ENCODE measurements at regions not wholly inside any gene's neighbourhood (a gene's known extent, or its start where the extent isn't known, plus 50 kb on each side); places are given as distances from the start of the nearest gene placed in this dataset.

DNA sequence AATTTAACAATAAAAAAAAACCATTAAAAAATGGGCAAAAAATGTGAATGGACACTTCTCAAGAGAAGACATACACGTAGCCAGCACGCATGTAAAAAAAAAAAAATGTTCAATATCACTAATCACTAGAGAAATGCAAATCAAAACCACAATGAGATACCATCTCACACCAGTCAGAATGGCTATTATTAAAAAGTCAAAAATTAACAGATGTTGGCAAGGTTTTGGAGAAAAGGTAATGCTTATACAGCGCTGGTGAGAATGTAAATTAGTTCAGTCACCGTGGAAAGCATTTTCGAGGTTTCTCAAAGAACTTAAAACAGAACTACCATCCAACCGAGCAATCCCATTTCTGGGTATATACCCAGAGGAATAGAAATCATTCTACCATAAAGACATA is 1091.5 kb upstream of the B3GALT2 start:
- no peak overlapping the region for H3K9ac ChIP-seq (ENCODE audit: low read depth in 1 of 3, low read length in 3 of 3)
- no peak overlapping the region for H3K27ac ChIP-seq (ENCODE audit: low read depth, low read length)
- H3K4me1 ChIP-seq (ENCODE audit: control insufficient read depth in 3 of 3, insufficient read depth in 3 of 3, low read length in 3 of 3): no peaks in the 10 kb centered on the region
- no peaks in the 10 kb centered on the region for H3K36me3 ChIP-seq (ENCODE audit: control insufficient read depth in 3 of 3, insufficient read depth in 3 of 3, low read length in 3 of 3)
- H3K9me3 ChIP-seq (ENCODE audit: control insufficient read depth in 3 of 3, low read length in 3 of 3): no peaks in the 10 kb centered on the region
- H3K4me3 ChIP-seq (ENCODE audit: low read length in 3 of 3): no peak overlapping the region
- no peaks in the 10 kb centered on the region for H3K27me3 ChIP-seq (ENCODE audit: control insufficient read depth in 3 of 3, insufficient read depth in 3 of 3, low read length in 3 of 3)

DNA sequence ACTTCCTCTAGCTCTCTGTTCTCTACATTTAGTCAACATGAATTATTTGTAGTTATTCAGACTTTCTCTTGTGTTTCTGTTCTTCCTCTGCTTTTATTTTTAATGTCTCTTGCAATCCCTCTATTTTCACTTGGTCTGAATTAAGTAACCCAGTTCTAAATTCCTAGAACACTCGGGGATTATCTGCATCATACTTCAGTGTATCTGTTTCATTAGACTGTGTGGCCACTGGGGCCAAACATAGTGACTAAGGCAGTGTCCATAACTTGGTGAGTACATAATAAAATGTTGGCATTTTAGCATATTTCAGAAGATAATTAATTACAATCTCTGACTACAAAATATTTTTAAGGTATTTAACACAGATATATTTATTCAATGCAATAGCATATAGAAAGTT is 1087.2 kb upstream of the B3GALT2 start:
- Histone ChIP-seq H3K9ac (ENCODE audit: low read depth in 1 of 3, low read length in 3 of 3) (no peak overlapping the region), H3K4me3 (ENCODE audit: low read length in 3 of 3) (no peak overlapping the region), H3K36me3 (ENCODE audit: control insufficient read depth in 3 of 3, insufficient read depth in 3 of 3, low read length in 3 of 3) (no peaks in the 10 kb centered on the region), H3K9me3 (ENCODE audit: control insufficient read depth in 3 of 3, low read length in 3 of 3) (no peaks in the 10 kb centered on the region), H3K27ac (ENCODE audit: low read depth, low read length) (no peak overlapping the region), H3K4me1 (ENCODE audit: control insufficient read depth in 3 of 3, insufficient read depth in 3 of 3, low read length in 3 of 3) (no peaks in the 10 kb centered on the region), H3K27me3 (ENCODE audit: control insufficient read depth in 3 of 3, insufficient read depth in 3 of 3, low read length in 3 of 3) (no peaks in the 10 kb centered on the region)

DNA sequence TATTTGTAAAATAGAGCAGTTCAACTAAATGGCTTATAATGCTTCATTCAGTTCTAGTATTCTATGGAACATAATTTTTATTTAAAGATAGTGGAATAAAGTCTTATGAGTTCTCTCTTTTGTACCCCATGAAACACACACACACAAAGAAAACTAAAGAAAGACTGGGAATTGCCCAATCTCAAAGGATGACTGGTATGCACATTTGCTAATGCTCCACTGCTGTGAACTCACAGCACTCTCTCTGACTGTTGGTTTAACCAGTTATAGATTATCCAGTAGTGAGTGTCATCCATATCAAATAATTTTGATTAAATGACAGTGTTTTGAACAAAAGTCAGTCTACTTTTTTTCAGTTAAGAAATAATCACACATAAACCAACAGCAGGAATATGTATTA is 1082.4 kb upstream of the B3GALT2 start:
- H3K4me1 ChIP-seq (ENCODE audit: control insufficient read depth in 3 of 3, insufficient read depth in 3 of 3, low read length in 3 of 3): no peaks in the 10 kb centered on the region
- no peak overlapping the region for H3K27ac ChIP-seq (ENCODE audit: low read depth, low read length)
- H3K27me3 ChIP-seq (ENCODE audit: control insufficient read depth in 3 of 3, insufficient read depth in 3 of 3, low read length in 3 of 3): no peaks in the 10 kb centered on the region
- H3K36me3 ChIP-seq (ENCODE audit: control insufficient read depth in 3 of 3, insufficient read depth in 3 of 3, low read length in 3 of 3): no peaks in the 10 kb centered on the region
- H3K9ac ChIP-seq (ENCODE audit: low read depth in 1 of 3, low read length in 3 of 3): no peak overlapping the region
- H3K4me3 ChIP-seq (ENCODE audit: low read length in 3 of 3): no peak overlapping the region
- H3K9me3 ChIP-seq (ENCODE audit: control insufficient read depth in 3 of 3, low read length in 3 of 3): no peaks in the 10 kb centered on the region

DNA sequence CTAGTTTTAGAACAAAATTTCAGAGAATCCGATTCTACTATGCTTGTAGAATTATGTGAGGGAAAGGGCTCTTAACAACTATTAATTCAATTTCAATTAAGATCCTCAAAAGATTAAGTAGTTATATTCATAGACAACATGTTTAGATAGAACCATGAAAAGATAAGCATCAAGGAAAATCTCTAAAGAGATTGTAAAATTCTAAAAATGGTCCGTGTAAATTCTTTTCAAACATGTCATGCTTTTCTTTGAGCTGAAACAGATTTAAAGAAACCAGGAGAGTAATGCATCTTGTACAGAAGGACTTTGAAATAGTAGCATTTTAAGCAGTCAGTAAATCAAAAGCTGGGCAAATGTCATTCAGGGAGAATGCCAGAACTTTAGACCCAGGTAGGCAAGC is 1080.6 kb upstream of the B3GALT2 start:
- no peaks in the 10 kb centered on the region for H3K27me3 ChIP-seq (ENCODE audit: control insufficient read depth in 3 of 3, insufficient read depth in 3 of 3, low read length in 3 of 3)
- H3K9ac ChIP-seq (ENCODE audit: low read depth in 1 of 3, low read length in 3 of 3): no peak overlapping the region
- no peaks in the 10 kb centered on the region for H3K9me3 ChIP-seq (ENCODE audit: control insufficient read depth in 3 of 3, low read length in 3 of 3)
- H3K4me3 ChIP-seq (ENCODE audit: low read length in 3 of 3): no peak overlapping the region
- H3K36me3 ChIP-seq (ENCODE audit: control insufficient read depth in 3 of 3, insufficient read depth in 3 of 3, low read length in 3 of 3): no peaks in the 10 kb centered on the region
- no peak overlapping the region for H3K27ac ChIP-seq (ENCODE audit: low read depth, low read length)
- no peaks in the 10 kb centered on the region for H3K4me1 ChIP-seq (ENCODE audit: control insufficient read depth in 3 of 3, insufficient read depth in 3 of 3, low read length in 3 of 3)

DNA sequence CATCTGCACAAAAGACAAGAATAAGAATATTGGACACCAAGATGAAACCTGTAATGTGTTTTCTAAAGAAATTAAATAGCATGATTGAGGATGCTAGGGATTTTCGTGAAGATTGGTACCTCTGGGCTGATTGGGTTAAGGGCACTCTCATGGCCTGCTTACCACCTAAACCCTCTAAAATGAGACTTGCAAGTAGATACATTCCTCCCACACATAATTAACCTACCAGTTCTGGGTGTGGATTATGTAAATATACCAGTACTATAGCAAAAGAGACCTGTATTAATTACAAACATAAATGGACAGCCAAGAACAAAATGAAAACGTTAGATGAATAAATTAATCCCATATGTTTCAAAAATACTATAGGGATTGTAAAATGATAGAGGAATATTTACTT is 1069.6 kb upstream of the B3GALT2 start:
- Histone ChIP-seq H3K27ac (ENCODE audit: low read depth, low read length) (no peak overlapping the region), H3K36me3 (ENCODE audit: control insufficient read depth in 3 of 3, insufficient read depth in 3 of 3, low read length in 3 of 3) (no peaks in the 10 kb centered on the region), H3K9me3 (ENCODE audit: control insufficient read depth in 3 of 3, low read length in 3 of 3) (no peaks in the 10 kb centered on the region), H3K9ac (ENCODE audit: low read depth in 1 of 3, low read length in 3 of 3) (no peak overlapping the region), H3K27me3 (ENCODE audit: control insufficient read depth in 3 of 3, insufficient read depth in 3 of 3, low read length in 3 of 3) (no peaks in the 10 kb centered on the region), H3K4me3 (ENCODE audit: low read length in 3 of 3) (no peak overlapping the region), H3K4me1 (ENCODE audit: control insufficient read depth in 3 of 3, insufficient read depth in 3 of 3, low read length in 3 of 3) (no peaks in the 10 kb centered on the region)

DNA sequence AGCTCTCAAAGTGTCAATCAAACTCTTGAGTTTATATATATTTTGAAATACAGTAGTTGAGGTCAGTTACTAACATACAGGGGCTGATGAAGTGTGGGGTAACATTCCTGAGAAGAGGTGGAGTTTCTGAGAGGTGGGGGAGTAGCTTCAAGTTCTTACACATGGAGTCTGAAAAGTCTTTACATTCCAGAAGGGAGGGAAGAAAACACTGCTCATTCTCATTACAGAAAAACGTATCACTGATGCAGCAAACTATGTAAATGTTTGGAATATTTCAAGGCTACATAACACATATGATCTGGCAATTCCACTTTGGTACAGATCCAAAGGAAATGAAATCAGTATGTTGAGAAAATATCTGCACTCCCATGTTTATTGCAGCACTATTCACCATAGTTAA is 1065.8 kb upstream of the B3GALT2 start:
- Histone ChIP-seq H3K9me3 (ENCODE audit: control insufficient read depth in 3 of 3, low read length in 3 of 3) (no peaks in the 10 kb centered on the region), H3K4me3 (ENCODE audit: low read length in 3 of 3) (no peak overlapping the region), H3K9ac (ENCODE audit: low read depth in 1 of 3, low read length in 3 of 3) (no peak overlapping the region), H3K4me1 (ENCODE audit: control insufficient read depth in 3 of 3, insufficient read depth in 3 of 3, low read length in 3 of 3) (no peaks in the 10 kb centered on the region), H3K27me3 (ENCODE audit: control insufficient read depth in 3 of 3, insufficient read depth in 3 of 3, low read length in 3 of 3) (no peaks in the 10 kb centered on the region), H3K36me3 (ENCODE audit: control insufficient read depth in 3 of 3, insufficient read depth in 3 of 3, low read length in 3 of 3) (no peaks in the 10 kb centered on the region), H3K27ac (ENCODE audit: low read depth, low read length) (no peak overlapping the region)

DNA sequence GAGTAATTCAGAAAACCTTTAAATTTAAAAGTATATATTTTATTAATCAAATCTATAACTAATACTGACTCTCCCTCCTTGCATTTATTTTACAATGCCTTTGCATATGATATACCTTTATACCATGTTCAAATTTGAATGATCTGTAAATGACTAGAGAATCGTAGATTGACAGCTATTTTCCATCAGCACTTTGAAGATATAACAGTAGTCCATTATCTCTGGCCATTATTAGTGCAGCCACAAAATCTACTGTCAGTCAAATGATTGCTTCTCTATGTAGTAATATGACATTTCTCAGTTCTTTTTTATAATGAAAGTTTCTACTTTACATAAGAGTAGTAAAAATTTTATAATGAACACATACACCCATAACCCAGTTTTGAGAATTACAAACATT is 1054.8 kb upstream of the B3GALT2 start:
- Histone ChIP-seq H3K27me3 (ENCODE audit: control insufficient read depth in 3 of 3, insufficient read depth in 3 of 3, low read length in 3 of 3) (no peaks in the 10 kb centered on the region), H3K4me1 (ENCODE audit: control insufficient read depth in 3 of 3, insufficient read depth in 3 of 3, low read length in 3 of 3) (no peaks in the 10 kb centered on the region), H3K36me3 (ENCODE audit: control insufficient read depth in 3 of 3, insufficient read depth in 3 of 3, low read length in 3 of 3) (no peaks in the 10 kb centered on the region), H3K4me3 (ENCODE audit: low read length in 3 of 3) (no peak overlapping the region), H3K27ac (ENCODE audit: low read depth, low read length) (no peak overlapping the region), H3K9me3 (ENCODE audit: control insufficient read depth in 3 of 3, low read length in 3 of 3) (no peaks in the 10 kb centered on the region), H3K9ac (ENCODE audit: low read depth in 1 of 3, low read length in 3 of 3) (no peak overlapping the region)

DNA sequence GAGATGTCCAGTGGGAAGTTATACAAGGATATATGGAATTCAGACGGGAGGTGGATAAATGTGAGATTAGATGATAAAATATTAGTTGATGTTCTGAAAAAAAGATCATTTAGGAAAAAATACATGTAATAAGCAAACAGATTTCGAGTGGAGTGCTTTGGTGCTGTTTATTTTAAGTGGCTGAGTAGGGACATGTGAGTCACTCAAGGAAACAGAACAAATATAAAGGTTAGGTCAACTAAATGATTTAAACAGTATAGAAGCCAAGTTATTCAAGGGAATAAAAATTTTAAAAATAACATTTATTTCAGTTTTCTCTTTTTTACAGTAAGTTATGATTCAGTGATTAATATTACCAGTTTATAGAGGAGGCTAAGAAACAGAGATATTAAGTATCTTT is 1046.7 kb upstream of the B3GALT2 start:
- no peaks in the 10 kb centered on the region for H3K9me3 ChIP-seq (ENCODE audit: control insufficient read depth in 3 of 3, low read length in 3 of 3)
- no peaks in the 10 kb centered on the region for H3K27me3 ChIP-seq (ENCODE audit: control insufficient read depth in 3 of 3, insufficient read depth in 3 of 3, low read length in 3 of 3)
- H3K4me3 ChIP-seq (ENCODE audit: low read length in 3 of 3): no peak overlapping the region
- no peaks in the 10 kb centered on the region for H3K36me3 ChIP-seq (ENCODE audit: control insufficient read depth in 3 of 3, insufficient read depth in 3 of 3, low read length in 3 of 3)
- no peaks in the 10 kb centered on the region for H3K4me1 ChIP-seq (ENCODE audit: control insufficient read depth in 3 of 3, insufficient read depth in 3 of 3, low read length in 3 of 3)
- H3K9ac ChIP-seq (ENCODE audit: low read depth in 1 of 3, low read length in 3 of 3): no peak overlapping the region
- H3K27ac ChIP-seq (ENCODE audit: low read depth, low read length): no peak overlapping the region

DNA sequence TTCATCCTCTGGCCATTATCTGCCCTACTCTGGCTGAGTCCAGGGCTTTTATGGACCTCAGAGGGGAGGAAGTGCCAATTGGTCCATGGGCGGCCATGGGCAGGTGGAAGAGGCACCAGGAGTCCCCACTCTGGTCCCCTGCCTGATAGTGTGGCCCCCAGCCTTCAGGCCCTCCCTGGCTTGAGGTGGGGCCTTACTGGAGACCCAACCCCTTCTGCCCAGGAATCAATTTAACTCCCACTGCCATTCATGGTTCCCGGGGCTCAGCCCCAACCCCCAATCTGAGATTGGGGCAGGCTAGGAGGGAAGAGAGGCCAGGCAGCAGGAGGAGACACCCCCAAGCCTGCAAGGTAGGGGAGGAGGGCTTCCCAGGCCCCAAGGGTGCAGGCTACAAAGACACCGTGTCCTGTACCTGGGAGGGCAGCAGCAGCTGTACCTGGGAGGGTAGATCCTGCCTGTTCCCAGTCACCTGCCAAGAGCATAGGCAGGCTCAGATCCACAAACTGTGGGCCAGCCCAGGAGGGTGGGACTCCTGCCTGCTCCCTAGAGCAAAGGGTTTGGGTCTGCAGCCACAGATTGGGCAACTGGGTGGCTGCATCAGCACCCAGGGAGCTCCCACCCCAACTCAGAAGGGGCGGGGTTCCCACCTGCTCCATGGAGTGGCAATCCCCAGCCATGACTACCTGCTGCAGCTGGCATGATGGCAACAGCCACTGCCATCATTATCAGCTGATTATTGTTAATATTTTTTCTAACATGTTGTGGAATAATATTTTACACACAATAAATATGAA is 1044.1 kb upstream of the B3GALT2 start:
- no peaks in the 10 kb centered on the region for H3K4me1 ChIP-seq (ENCODE audit: control insufficient read depth in 3 of 3, insufficient read depth in 3 of 3, low read length in 3 of 3)
- H3K4me3 ChIP-seq (ENCODE audit: low read length in 3 of 3): no peak overlapping the region
- H3K9ac ChIP-seq (ENCODE audit: low read depth in 1 of 3, low read length in 3 of 3): no peak overlapping the region
- no peaks in the 10 kb centered on the region for H3K36me3 ChIP-seq (ENCODE audit: control insufficient read depth in 3 of 3, insufficient read depth in 3 of 3, low read length in 3 of 3)
- no peaks in the 10 kb centered on the region for H3K27me3 ChIP-seq (ENCODE audit: control insufficient read depth in 3 of 3, insufficient read depth in 3 of 3, low read length in 3 of 3)
- no peak overlapping the region for H3K27ac ChIP-seq (ENCODE audit: low read depth, low read length)
- no peaks in the 10 kb centered on the region for H3K9me3 ChIP-seq (ENCODE audit: control insufficient read depth in 3 of 3, low read length in 3 of 3)

DNA sequence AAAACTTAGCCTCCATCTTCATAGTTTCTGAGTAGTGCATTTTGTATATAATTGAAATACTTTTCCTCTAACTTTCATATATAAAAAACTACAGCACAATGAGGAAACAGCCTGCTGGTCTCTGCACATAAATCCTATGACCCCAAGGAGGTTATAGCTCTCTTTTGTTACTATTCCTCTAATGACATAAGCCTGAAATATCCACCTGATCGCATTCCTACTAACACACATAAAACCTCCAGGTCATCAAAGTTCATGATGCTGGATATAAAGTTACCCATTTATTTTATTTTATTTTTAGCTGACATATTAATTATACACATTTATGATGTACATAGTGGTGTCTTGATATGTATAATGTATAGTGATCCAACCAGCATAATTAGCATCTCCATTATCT is 1042.0 kb upstream of the B3GALT2 start:
- Histone ChIP-seq H3K9me3 (ENCODE audit: control insufficient read depth in 3 of 3, low read length in 3 of 3) (no peaks in the 10 kb centered on the region), H3K36me3 (ENCODE audit: control insufficient read depth in 3 of 3, insufficient read depth in 3 of 3, low read length in 3 of 3) (no peaks in the 10 kb centered on the region), H3K27me3 (ENCODE audit: control insufficient read depth in 3 of 3, insufficient read depth in 3 of 3, low read length in 3 of 3) (no peaks in the 10 kb centered on the region), H3K9ac (ENCODE audit: low read depth in 1 of 3, low read length in 3 of 3) (no peak overlapping the region), H3K27ac (ENCODE audit: low read depth, low read length) (no peak overlapping the region), H3K4me1 (ENCODE audit: control insufficient read depth in 3 of 3, insufficient read depth in 3 of 3, low read length in 3 of 3) (no peaks in the 10 kb centered on the region), H3K4me3 (ENCODE audit: low read length in 3 of 3) (no peak overlapping the region)
